ENCODE measurements at regions not wholly inside any gene's neighbourhood (a gene's known extent, or its start where the extent isn't known, plus 50 kb on each side); places are given as distances from the start of the nearest gene placed in this dataset.

DNA sequence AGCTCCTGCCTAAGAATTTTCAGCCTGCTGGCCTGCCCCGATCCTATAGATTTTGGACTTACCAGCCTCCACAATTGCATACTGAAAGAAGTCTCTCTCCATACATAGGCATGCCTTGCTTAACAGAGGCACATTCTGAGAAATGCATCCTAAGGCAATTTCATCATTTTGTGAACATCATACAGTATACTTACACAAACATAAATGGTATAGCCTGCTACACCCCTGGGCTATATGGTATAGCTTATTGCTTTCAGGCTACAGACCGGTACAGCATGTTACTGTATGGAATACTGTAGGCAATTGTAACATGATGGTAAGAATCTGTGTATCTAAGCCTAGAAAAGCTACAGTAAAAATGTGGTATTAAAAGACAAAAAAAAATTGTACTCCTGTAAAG, 174.7 kb downstream of the NRIP1 start:
- TF ChIP-seq CTCF (IDR thresholded peaks at IDR 0.05 in 4 of 5, conservative IDR thresholded peaks at IDR 0.05 in 1 of 5), result no peak
- no peak for TF ChIP-seq POLR2A (IDR thresholded peaks at IDR 0.05)
